Pancreas (tissue), 10 donors: ENCODE measurements at regions not wholly inside any gene's neighbourhood (a gene's known extent, or its start where the extent isn't known, plus 50 kb on each side); places are given as distances from the start of the nearest gene placed in this dataset.
A peak's percentile ranks its signal among the peaks of the same experiment; 100 is the strongest.

ENCODE experiments used
- ATAC-seq, 4 donors: fragments of 200-7000 bp; cut with Tn5 transposase; one replicate each; pipeline versions ENCODE4 v1.8.0 to v1.9.1; 2020; ENCODE audit warnings: mild to moderate bottlenecking in 4 of 4, moderate library complexity in 4 of 4
- DNase-seq, 6 donors: peaks; one replicate each; pipeline ENCODE4 v3.0.0-alpha.2; 2020
- FAIRE-seq: peaks from 2 replicates; lab custom pipeline; 2012; peaks lifted over from hg19 to GRCh38; lab: Jason Lieb, UNC
- H3K27ac ChIP-seq, 4 donors: fragments of 200-600 bp; sonication (generic); 1 replicate in 3 of 4; 2 replicates in 1 of 4; pipeline versions ENCODE4 v1.5.0 to v1.8.0; 2020
- H3K27me3 ChIP-seq, 4 donors: fragments of 200-600 bp; one replicate each; pipeline ENCODE4 v1.8.0; 2021
- H3K36me3 ChIP-seq, 3 donors: fragments of 200-600 bp; sonication (generic) in 1 of 3; one replicate each; pipeline versions ENCODE4 v1.5.0 to v1.8.0; 2020 to 2021
- H3K4me1 ChIP-seq, 3 donors: fragments of 200-600 bp; one replicate each; pipeline ENCODE4 v1.8.0; 2021
- H3K4me3 ChIP-seq, 4 donors: fragments of 200-600 bp; sonication (generic) in 2 of 4; one replicate each; pipeline versions ENCODE4 v1.5.0 to v1.8.0; 2020 to 2021
- H3K9me3 ChIP-seq, 4 donors: fragments of 200-600 bp; one replicate each; pipeline ENCODE4 v1.8.0; 2021
- CTCF ChIP-seq, 4 donors: fragments of 200-600 bp; sonication (generic) in 3 of 4; IDR thresholded peaks; one replicate each; pipeline versions ENCODE4 v1.5.0 to v1.8.0; 2021; ENCODE audit warnings: antibody characterized with exemption in 4 of 4
- WGBS, 2 donors: extraction: QIAGEN DNeasy Blood & Tissue Kit; methylation state at CpG; one replicate each; pipeline ENCODE4 v1.1.7; 2013; 5-methylcytosine and 5-hydroxymethylcytosine counted together
- intact Hi-C, 3 donors: fragments of 100-400 bp; cut with DNase I; formaldehyde crosslinking; loops; one replicate each; pipeline versions ENCODE4 v1.11.1 to v1.14.2; 2022
- donor health status: healthy with polysubstance abuse.
- donor health status: DM: no; HTN: no; CAD: no; lungs with moderate emphysema.
- donor health status: DM: no; HTN: no; CAD: no.
- donor health status: control.
- donor health status: control.
- donor health status: Bipolar disorder and iron deficiency.
- donor health status: DM: yes; HTN: yes; CAD: no.
- donor health status: DM: no; HTN: no; CAD: no.
- donor health status: DM: no; HTN: no; CAD: no.
- donor health status: DM: yes; HTN: yes; CAD: no.

GRCh38 chr20:60478533-60478932 lies 520.3 kb downstream of the CDH26 start:
- FAIRE-seq (no peak), ATAC-seq (no peak), DNase-seq (no peak)
- Histone ChIP-seq H3K9me3 (no peaks in the 10 kb centered on the region), H3K36me3 (no peaks in the 10 kb centered on the region), H3K4me3 (no peak overlapping the region), H3K27ac (no peak overlapping the region), H3K4me1 (no peaks in the 10 kb centered on the region), H3K27me3 (peaks cover 0 to 3% (median 0%) of the 10 kb centered on the region in 4 donors)
- no peak for TF ChIP-seq CTCF (IDR thresholded peaks at IDR 0.05)
- 46 to 73% methylated on average over 7 of the region's 7 CpGs for WGBS, 2 donors
- intact Hi-C loops, result no loop called here

GRCh38 chr20:60480950-60481742 lies 522.9 kb downstream of the CDH26 start:
- DNase-seq (peak in 1 of 6 donors; percentile 35), FAIRE-seq (no peak), ATAC-seq (no peak)
- H3K4me3 ChIP-seq, result no peak overlapping the region
- no peaks in the 10 kb centered on the region for H3K27me3 ChIP-seq
- intact Hi-C loops, result no loop called here
- no peak for TF ChIP-seq CTCF (IDR thresholded peaks at IDR 0.05)
- no peaks in the 10 kb centered on the region for H3K9me3 ChIP-seq
- H3K4me1 ChIP-seq, result no peaks in the 10 kb centered on the region
- WGBS, 2 donors, result 49 to 70% methylated on average over 25 of the region's 25 CpGs
- H3K36me3 ChIP-seq, result no peaks in the 10 kb centered on the region
- H3K27ac ChIP-seq, result no peak overlapping the region

GRCh38 chr20:60481743-60482133 lies 523.5 kb downstream of the CDH26 start:
- Histone ChIP-seq H3K27ac (no peak overlapping the region), H3K27me3 (no peaks in the 10 kb centered on the region), H3K4me1 (no peaks in the 10 kb centered on the region), H3K9me3 (no peaks in the 10 kb centered on the region), H3K36me3 (no peaks in the 10 kb centered on the region), H3K4me3 (no peak overlapping the region)
- no peak for FAIRE-seq
- TF ChIP-seq CTCF (IDR thresholded peaks at IDR 0.05), result no peak
- ATAC-seq, result no peak
- intact Hi-C loops, result no loop called here
- no peak for DNase-seq
- 30 to 51% methylated on average over 7 of the region's 7 CpGs for WGBS, 2 donors

- DNase-seq (no peak), FAIRE-seq (no peak), ATAC-seq (peak in 1 of 4 donors; percentile 38)
- 43 to 61% methylated on average over 16 of the region's 16 CpGs for WGBS, 2 donors
- Histone ChIP-seq H3K27ac (no peak overlapping the region), H3K4me3 (no peak overlapping the region), H3K4me1 (no peaks in the 10 kb centered on the region), H3K27me3 (no peaks in the 10 kb centered on the region), H3K36me3 (no peaks in the 10 kb centered on the region), H3K9me3 (no peaks in the 10 kb centered on the region)
- intact Hi-C loops, result no loop called here
- no peak for TF ChIP-seq CTCF (IDR thresholded peaks at IDR 0.05)
Measured at GRCh38 chr20:60482221-60483008, 524.2 kb downstream of the CDH26 start.
